Heart left ventricle (tissue), 16 donors: ENCODE measurements at regions not wholly inside any gene's neighbourhood (a gene's known extent, or its start where the extent isn't known, plus 50 kb on each side); places are given as distances from the start of the nearest gene placed in this dataset.

Experiments
- ATAC-seq, 4 donors: fragments of 200-7000 bp; cut with Tn5 transposase; one replicate each; pipeline ENCODE4 v1.9.1; 2020 to 2022; ENCODE audit warnings: moderate library complexity in 4 of 4, mild to moderate bottlenecking in 3 of 4, moderate number of reproducible peaks in 1 of 4
- DNase-seq, 5 donors: peaks; one replicate each; pipeline ENCODE4 v3.0.0-alpha.2; 2020
- H3K27ac ChIP-seq, 12 donors: fragments of 200-600 bp; sonication (generic) in 4 of 12; one replicate each; pipeline versions ENCODE4 v1.5.0 to v1.8.0; 2016 to 2022; ENCODE audit warnings: mild to moderate bottlenecking in 2 of 12
- H3K27me3 ChIP-seq, 9 donors: fragments of 200-600 bp; sonication (generic) in 2 of 9; one replicate each; pipeline versions ENCODE4 v1.5.1 to v1.8.0; 2016 to 2022; ENCODE audit warnings: mild to moderate bottlenecking in 3 of 9
- H3K36me3 ChIP-seq, 9 donors: fragments of 200-600 bp; sonication (generic) in 2 of 9; one replicate each; pipeline versions ENCODE4 v1.5.0 to v1.8.0; 2018 to 2022; ENCODE audit warnings: mild to moderate bottlenecking in 2 of 9
- H3K4me1 ChIP-seq, 12 donors: fragments of 200-600 bp; sonication (generic) in 4 of 12; one replicate each; pipeline versions ENCODE4 v1.5.0 to v1.8.0; 2016 to 2022; ENCODE audit warnings: mild to moderate bottlenecking in 3 of 12
- H3K4me3 ChIP-seq, 12 donors: fragments of 200-600 bp; sonication (generic) in 4 of 12; one replicate each; pipeline versions ENCODE4 v1.5.0 to v1.8.0; 2017 to 2022; ENCODE audit warnings: mild to moderate bottlenecking in 9 of 12, moderate library complexity in 4 of 12
- H3K9me3 ChIP-seq, 12 donors: fragments of 200-600 bp; sonication (generic) in 4 of 12; one replicate each; pipeline versions ENCODE4 v1.5.0 to v1.8.0; 2016 to 2022; ENCODE audit warnings: mild to moderate bottlenecking in 1 of 12
- POLR2A ChIP-seq, 2 donors: fragments of 450-650 bp; IDR thresholded peaks; one replicate each; pipeline ENCODE4 v1.6.1; 2017; ENCODE audit warnings: antibody characterized with exemption in 2 of 2, mild to moderate bottlenecking in 2 of 2, moderate library complexity in 2 of 2
- WGBS, 4 donors: extraction: QIAGEN DNeasy Blood & Tissue Kit in 2 of 4; methylation state at CpG; one replicate each; pipeline versions ENCODE4 v1.1.5 to v1.1.7; 2013 to 2018; 5-methylcytosine and 5-hydroxymethylcytosine counted together
- intact Hi-C, 10 donors: fragments of 100-400 bp; cut with DNase I; formaldehyde crosslinking; loops; one replicate each; pipeline versions ENCODE4 v1.11.1 to v1.14.2; 2022
- TF ChIP-seq, protein P1 (sequence below), 12 donors: fragments of 200-600 bp; sonication (generic) in 4 of 12; IDR thresholded peaks; one replicate each; pipeline versions ENCODE4 v1.5.0 to v1.8.0; 2018 to 2022; ENCODE audit warnings: antibody characterized with exemption in 12 of 12, mild to moderate bottlenecking in 5 of 12
- donor health status: ischemic (EF 13 %, LVEDD 7.1; RV severe dilation, severe dysfunction).
- donor health status: healthy with polysubstance abuse.
- donor health status: DM: no; HTN: yes; CAD: no.
- donor health status: DM: no; HTN: no; CAD: no.
- donor health status: ischemic (EF 25% LVEDD 6.9; RV normal size, moderate dysfunction).
- donor health status: ischemic (EF 25% LVEDD 5.7; RV mildly dilated, moderate dysfunction).
- donor health status: healthy.
- donor health status: DM: yes; HTN: yes; CAD: no.
- donor health status: ischemic (EF 35%, LVEDD 5.7; RV mildly dilated, moderate dysfunction).
- donor health status: nonischemic (EF 11% LVEDD 7.7; RV severe dilation, severe dysfunction).
- donor health status: DM: yes; HTN: yes; CAD: no.
- donor health status: PGD.
- donor health status: ischemic (EF 29% LVEDD 5.4; RV normal size, mild dysfunction).
- donor health status: nonischemic (EF 23%, LVEDD 6.1; RV moderate dilation, normal function).

- WGBS, 4 donors, result 50 to 67% (median 60%) methylated on average over 6 of the region's 6 CpGs
- H3K4me1 ChIP-seq, result peaks cover 0 to 6% (median 0%) of the 10 kb centered on the region in 12 donors
- no peak overlapping the region for H3K4me3 ChIP-seq
- no peaks in the 10 kb centered on the region for H3K27me3 ChIP-seq
- H3K36me3 ChIP-seq, result no peaks in the 10 kb centered on the region
- H3K27ac ChIP-seq, result no peak overlapping the region
- DNase-seq (no peak), ATAC-seq (peak in 3 of 4 donors; percentile 58 to 84 (median 66))
- intact Hi-C loops, result loop anchor here in 1 of 10 donors (10.0 kb wide), 1 partner anchor 111 kb away; no protein-coding TSS in a partner anchor
- H3K9me3 ChIP-seq, result peaks cover 0 to 10% (median 2%) of the 10 kb centered on the region in 12 donors
- TF ChIP-seq POLR2A (IDR thresholded peaks at IDR 0.05), result no peak
- TF ChIP-seq, protein P1, sequence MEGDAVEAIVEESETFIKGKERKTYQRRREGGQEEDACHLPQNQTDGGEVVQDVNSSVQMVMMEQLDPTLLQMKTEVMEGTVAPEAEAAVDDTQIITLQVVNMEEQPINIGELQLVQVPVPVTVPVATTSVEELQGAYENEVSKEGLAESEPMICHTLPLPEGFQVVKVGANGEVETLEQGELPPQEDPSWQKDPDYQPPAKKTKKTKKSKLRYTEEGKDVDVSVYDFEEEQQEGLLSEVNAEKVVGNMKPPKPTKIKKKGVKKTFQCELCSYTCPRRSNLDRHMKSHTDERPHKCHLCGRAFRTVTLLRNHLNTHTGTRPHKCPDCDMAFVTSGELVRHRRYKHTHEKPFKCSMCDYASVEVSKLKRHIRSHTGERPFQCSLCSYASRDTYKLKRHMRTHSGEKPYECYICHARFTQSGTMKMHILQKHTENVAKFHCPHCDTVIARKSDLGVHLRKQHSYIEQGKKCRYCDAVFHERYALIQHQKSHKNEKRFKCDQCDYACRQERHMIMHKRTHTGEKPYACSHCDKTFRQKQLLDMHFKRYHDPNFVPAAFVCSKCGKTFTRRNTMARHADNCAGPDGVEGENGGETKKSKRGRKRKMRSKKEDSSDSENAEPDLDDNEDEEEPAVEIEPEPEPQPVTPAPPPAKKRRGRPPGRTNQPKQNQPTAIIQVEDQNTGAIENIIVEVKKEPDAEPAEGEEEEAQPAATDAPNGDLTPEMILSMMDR (IDR thresholded peaks at IDR 0.05), result no peak
These were observed 133.4 kb upstream of the FGGY start for GRCh38 chr1:59163268-59164092.

DNA sequence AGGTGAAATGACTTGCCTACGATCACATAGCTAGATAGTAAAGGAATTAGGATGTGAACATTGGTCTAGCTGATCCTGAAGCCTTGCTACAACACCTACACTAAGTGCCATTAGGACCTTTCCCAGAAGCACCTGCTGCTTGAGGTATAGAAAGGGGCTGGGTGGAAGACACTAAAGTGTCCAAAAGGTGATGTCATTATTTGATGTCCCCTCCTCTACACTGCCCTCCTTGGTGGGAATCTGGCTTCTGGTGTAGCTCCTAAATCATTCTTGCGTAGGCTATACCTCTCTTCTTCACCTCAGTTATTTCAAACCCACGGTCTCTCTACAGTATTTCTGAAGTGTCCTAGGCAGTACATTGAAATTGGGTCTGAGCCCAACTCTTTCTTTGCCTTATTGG, 132.5 kb upstream of the FGGY start:
- H3K36me3 ChIP-seq, result no peaks in the 10 kb centered on the region
- DNase-seq, result no peak
- intact Hi-C loops, result loop anchor here in 1 of 10 donors (10.0 kb wide), 1 partner anchor 110 kb away; no protein-coding TSS in a partner anchor

DNA sequence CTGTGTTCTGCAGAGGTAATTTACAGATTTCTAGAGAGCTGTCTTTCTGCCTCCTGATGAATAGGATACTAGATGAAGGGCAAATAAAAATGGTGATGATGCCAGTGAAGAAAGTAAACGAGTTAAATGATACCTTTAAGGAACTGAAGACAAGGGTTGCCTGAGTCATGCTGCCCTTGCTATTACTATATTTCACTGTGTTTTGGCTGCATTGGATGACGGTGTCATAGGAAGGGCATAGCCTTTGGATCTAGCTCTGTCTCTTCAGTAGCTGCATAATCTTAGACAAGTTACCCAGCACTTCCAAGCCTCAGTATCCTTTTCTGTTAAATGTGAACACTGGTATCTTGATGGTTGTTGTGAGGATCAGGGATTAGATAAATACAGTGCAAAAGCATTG, 131.5 kb upstream of the FGGY start:
- H3K36me3 ChIP-seq, result no peaks in the 10 kb centered on the region
- intact Hi-C loops, result loop anchor here in 1 of 10 donors (10.0 kb wide), 1 partner anchor 109 kb away; no protein-coding TSS in a partner anchor
- H3K4me3 ChIP-seq, result no peak overlapping the region
- TF ChIP-seq, protein P1 (IDR thresholded peaks at IDR 0.05), result no peak
- TF ChIP-seq POLR2A (IDR thresholded peaks at IDR 0.05), result no peak
- H3K4me1 ChIP-seq, result peaks cover 0 to 6% (median 0%) of the 10 kb centered on the region in 12 donors
- H3K9me3 ChIP-seq, result no peaks in the 10 kb centered on the region
- WGBS, 4 donors, result 36 to 40% (median 37%) methylated on average over 2 of the region's 2 CpGs
- H3K27ac ChIP-seq, result no peak overlapping the region
- DNase-seq, result no peak
- H3K27me3 ChIP-seq, result no peaks in the 10 kb centered on the region
- no peak for ATAC-seq

More for the DNA sequence above, 132.5 kb upstream of the FGGY start:
- WGBS, 4 donors, result 47 to 96% (median 79%) methylated on average over 2 to 3 of the region's 3 CpGs
- no peak for ATAC-seq
- Histone ChIP-seq H3K4me1 (peaks cover 0 to 6% (median 0%) of the 10 kb centered on the region in 12 donors), H3K27ac (no peak overlapping the region), H3K27me3 (no peaks in the 10 kb centered on the region), H3K9me3 (peaks cover 0 to under 1% (median 0%) of the 10 kb centered on the region in 12 donors), H3K4me3 (no peak overlapping the region)
- TF ChIP-seq, protein P1 (IDR thresholded peaks at IDR 0.05), result no peak
- TF ChIP-seq POLR2A (IDR thresholded peaks at IDR 0.05), result no peak

- no peak overlapping the region for H3K27ac ChIP-seq
- WGBS, 4 donors, result 33 to 47% (median 39%) methylated on average over 1 of the region's 1 CpG
- no peak for TF ChIP-seq POLR2A (IDR thresholded peaks at IDR 0.05)
- TF ChIP-seq, protein P1 (IDR thresholded peaks at IDR 0.05), result no peak
- no peaks in the 10 kb centered on the region for H3K4me1 ChIP-seq
- no peak overlapping the region for H3K4me3 ChIP-seq
- intact Hi-C loops, result loop anchor here in 1 of 10 donors (10.0 kb wide), 1 partner anchor 105 kb away; no protein-coding TSS in a partner anchor
- H3K27me3 ChIP-seq, result no peaks in the 10 kb centered on the region
- ATAC-seq (peak in 1 of 4 donors; percentile 84), DNase-seq (no peak)
- H3K36me3 ChIP-seq, result no peaks in the 10 kb centered on the region
- no peaks in the 10 kb centered on the region for H3K9me3 ChIP-seq
These were observed 127.2 kb upstream of the FGGY start for GRCh38 chr1:59169703-59170102.
